HG02610 (cell line): ENCODE measurements at regions not wholly inside any gene's neighbourhood (a gene's known extent, or its start where the extent isn't known, plus 50 kb on each side); places are given as distances from the start of the nearest gene placed in this dataset.

Experiments
- ATAC-seq: cut with Tn5 transposase; IDR thresholded peaks from one replicate; pipeline ENCODE4 v1.9.1; 2021; ENCODE audit warnings: mild to moderate bottlenecking, moderate library complexity; ENCODE audit not compliant: unreplicated experiment

DNA sequence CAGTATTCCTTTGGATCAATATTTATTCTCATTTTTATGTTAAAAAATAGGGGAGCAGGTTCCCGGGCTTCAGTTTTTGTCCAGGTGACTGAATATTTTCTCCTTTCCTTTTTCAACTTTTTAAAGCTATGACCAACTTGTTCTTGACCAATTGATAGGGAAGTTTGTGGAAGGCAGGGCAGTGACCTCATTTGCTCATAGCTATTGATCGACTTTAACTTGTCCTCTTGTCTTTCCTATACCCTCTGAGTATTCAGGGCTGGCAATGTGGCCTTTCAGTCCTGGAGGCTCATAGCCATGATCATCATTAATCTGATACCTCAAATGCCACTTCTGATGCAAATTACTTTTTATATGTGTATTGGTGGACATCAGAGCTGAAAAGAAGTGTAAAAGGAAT is 448.8 kb downstream of the KIF16B start:
- no peak for ATAC-seq

DNA sequence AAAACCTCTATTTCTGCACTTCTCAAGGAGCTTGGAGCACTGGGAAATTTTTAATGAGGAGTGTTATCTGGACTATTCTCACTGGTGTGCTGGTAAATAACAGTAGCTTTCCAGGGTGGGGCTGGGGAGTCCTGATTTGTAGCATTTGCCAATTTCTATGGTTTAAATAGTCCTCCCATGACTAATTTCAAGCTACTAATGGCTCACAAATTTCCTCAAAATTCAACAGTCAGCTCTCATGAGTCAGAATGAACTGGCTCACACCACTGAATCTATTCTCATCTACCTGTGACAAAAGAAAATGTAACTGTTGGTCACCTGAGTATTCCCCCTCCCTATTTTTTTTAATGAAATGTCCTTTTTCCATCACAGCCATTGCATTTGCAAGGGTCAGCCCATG is 449.6 kb downstream of the KIF16B start:
- ATAC-seq, result no peak

DNA sequence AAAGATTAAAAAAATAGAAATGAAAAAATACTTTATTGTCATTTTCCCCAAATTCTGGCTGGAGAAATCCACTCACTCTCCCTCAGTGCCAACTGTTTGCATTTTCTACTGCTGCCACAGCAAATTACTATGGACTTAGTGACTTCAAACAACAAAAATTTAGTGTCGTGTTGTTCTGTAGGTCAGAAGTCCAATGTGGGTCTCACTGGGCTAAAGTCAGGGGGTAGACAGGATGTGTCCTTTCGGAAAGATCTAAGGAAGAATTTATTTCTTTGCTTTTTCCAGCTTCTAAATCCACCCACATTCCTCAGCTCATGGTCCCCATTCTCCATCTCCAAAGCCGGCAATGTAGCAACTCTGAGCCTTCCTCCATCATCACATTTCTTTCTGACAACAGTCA is 453.3 kb downstream of the KIF16B start:
- ATAC-seq, result no peak

DNA sequence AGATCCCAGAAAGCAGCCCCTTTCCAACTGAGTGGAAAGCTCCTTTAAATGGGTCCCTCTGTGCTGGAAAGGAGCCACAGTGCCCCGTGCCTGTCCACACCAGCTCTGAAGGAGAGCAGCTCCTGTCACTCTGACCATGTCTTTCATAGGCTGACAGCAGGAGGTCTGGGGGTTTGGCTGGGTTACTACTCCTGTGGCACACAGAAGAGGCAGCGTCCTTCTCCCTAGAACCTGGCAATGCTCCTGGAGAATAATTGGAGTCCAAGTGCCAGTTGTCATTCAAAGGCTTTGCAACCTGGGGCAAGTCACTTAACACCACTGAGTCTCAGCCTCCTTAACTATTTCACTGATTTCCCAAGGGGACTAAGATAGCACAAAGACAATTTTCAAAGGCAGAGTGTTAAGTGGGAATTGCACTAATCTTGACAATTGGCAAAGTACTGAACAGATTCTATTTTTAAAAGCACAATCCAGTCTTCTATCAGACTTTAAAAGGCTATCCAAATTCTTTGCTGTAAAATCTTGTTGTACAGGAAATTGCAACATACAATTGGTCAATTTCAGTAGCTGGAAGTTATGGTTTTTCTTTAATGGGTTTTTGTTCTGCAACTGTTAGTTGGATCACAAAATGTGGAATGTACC is 457.2 kb downstream of the KIF16B start:
- ATAC-seq, result no peak

DNA sequence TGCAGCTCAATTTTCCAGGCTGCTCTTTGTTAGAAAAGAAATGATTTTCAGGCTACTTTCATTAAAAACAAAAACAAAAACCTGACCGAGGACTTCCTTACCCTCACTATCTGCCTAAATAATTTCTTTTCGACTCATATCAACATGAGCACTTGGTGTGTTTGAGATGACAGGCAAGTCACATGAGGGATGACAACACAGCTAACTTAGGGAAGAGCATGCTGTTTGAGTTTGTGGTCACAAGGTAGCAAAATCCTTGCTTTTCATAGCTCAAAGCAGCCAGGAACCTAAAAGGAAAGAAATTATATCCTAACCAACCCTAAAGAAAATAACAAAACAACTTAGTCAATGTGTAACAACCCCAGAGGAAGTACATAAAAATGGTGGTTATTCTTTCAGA is 459.5 kb downstream of the KIF16B start:
- ATAC-seq, result no peak

DNA sequence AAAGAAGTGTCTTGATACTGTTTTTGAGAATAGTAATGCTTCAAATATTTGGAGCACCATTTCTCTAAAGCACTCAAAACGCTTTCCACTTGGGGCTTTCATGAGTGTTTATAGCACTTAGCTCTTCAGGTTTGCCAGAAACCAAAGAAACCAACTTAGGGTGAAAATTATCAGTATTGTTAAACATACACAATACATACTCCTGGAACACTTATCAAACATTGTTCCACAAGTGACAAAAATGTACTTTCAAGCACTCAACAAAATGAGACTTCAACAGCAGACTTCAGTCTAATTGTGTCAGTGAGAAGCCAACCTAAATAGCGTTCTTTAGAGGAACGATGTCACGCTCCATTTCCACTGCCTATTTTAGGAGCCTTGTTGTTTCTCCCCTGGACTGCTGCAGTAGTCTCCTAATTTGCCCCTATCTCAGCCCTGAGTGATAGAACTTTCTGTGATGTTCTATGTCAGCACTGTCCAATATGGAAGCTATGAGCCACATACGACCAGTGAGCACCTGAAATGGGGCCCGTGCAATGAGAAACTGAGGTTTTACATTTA is 461.3 kb downstream of the KIF16B start:
- no peak for ATAC-seq

DNA sequence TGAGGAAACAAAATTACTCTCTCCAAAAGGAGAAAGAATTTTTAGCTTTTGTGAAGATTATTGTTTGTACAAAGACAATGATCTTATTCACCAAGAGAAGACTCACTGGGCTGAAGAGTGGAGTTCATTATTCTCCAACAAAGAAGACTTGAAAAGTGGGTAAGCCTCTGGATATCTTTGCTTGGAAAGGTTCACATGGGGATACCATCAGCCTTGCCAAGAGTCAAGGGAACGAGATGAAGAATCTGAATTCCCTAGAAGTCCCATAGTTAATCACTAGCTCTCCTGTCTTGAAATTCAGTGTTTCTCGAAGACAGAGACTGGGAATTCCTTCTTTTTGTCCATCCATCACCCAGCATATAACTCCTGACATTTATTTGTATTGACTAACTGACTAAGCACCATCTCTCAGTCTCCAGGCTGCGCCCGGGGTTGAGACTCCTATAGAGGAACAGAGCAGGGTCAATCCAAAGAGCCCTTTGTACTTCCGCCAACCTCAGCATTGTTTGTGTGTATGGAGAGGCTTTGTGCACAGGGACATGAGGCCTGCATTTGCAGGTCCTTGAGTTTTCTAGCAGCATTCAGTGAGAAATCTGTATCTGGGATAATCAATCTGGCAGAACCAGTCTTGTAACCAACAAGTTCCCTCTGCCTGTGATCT is 461.9 kb downstream of the KIF16B start:
- no peak for ATAC-seq

DNA sequence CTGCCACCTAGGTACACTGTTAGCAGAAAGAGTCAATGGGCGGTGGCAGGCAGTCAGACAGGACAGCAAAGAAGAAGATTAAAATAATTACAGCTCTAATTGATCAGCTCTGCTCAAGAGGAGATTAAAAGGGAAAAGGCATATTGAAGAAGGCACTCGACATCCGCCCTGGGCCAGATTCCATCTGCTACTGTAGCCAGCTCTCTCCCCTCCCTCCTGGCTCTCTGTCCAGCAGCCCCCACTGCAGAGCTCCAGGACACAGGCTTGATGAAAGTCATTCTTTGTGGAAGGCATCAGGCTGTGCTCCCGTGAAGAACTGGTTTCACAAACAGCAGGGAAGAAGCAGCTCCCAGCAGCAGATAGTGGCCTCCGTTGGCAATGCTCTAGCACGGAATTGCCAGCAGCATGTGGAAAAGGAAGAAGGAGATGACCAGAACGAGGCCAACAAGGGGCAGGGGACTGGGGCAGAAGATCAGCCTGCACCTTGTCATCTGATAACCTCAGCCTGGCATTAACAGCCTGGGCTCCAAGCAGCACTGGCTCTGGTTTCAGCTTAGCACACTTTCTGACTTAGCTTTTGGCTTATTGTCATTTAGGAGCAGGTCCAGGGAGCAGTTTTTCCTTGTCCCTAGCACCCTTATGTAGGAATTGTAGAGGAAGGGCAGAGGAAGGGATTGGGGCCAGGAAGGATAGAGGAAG is 465.9 kb downstream of the KIF16B start:
- no peak for ATAC-seq

DNA sequence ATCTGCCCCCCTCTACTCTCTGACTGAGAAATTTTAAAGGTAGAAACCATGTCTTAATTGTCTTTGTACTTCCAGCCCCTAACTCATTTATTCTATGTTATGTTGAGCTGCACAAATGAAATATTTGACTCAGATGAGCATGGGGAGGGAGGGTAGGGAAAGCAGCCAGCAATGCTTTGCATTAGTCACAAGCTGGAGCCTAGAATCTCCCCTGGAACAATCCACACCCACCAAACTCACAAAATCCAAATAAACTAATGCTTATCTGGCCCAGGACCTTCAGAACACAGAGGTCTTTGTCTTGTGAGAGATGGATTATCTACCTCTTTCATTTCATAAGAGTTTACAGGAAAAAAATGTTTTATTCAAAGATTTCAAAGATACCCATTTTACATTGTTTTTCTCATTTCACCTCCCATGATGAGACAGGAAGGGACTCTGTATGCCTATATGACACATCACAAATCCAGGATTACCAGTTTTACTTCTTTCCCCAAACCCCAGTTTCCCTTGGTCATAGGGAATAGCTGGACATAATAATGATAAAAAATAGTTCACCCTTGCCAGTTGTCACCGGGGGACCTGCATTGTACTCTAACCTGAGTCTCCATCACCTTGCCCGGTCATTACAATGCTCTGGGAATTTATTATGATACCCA is 466.9 kb downstream of the KIF16B start:
- no peak for ATAC-seq

DNA sequence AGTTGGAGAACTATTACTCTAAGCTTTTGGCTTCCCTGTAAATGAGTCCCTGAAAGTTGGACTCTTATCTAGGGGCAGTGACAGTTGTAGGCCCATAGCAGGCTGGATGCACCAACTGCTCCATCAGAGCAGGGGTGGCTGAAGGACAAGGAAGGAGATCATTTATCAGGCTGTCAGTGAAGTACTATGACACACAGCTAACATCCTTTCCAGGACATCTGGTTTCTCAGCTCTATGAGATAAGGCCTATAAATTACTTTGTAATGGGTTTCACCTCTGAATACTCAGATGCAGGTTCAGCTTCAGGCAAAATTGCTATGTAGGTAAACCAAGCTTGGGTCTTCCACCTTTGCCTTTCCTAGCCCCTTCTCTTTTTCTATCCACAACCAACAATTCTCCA is 468.5 kb downstream of the KIF16B start:
- no peak for ATAC-seq
